ENCODE measurements at regions not wholly inside any gene's neighbourhood (a gene's known extent, or its start where the extent isn't known, plus 50 kb on each side); places are given as distances from the start of the nearest gene placed in this dataset.

DNA sequence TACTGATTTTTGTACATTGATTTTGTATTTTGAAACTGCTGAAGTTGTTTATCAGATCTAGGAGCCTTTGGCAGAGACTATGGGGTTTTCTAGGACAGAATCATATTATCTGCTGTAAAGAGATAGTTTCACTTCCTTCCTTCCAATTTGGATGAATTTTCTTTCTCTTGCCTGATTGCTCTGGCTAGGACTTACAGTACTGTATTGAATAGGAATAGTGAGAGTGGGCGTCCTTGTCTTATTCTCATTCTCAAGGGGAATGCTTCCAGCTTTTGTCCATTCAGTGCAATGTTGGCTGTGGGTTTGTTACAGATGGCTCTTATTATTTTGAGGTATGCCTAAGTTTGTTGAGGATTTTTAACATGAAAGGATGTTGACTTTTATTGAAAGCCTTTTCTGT lies 290.1 kb downstream of the MAP2K4 start:
- TF ChIP-seq POLR2A (IDR thresholded peaks at IDR 0.05), result no peak
- TF ChIP-seq, protein P1, sequence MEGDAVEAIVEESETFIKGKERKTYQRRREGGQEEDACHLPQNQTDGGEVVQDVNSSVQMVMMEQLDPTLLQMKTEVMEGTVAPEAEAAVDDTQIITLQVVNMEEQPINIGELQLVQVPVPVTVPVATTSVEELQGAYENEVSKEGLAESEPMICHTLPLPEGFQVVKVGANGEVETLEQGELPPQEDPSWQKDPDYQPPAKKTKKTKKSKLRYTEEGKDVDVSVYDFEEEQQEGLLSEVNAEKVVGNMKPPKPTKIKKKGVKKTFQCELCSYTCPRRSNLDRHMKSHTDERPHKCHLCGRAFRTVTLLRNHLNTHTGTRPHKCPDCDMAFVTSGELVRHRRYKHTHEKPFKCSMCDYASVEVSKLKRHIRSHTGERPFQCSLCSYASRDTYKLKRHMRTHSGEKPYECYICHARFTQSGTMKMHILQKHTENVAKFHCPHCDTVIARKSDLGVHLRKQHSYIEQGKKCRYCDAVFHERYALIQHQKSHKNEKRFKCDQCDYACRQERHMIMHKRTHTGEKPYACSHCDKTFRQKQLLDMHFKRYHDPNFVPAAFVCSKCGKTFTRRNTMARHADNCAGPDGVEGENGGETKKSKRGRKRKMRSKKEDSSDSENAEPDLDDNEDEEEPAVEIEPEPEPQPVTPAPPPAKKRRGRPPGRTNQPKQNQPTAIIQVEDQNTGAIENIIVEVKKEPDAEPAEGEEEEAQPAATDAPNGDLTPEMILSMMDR (IDR thresholded peaks at IDR 0.05), result no peak
- TF ChIP-seq EP300 (IDR thresholded peaks at IDR 0.05; ENCODE audit: low read depth), result no peak
